H1 (cell line): ENCODE measurements at regions not wholly inside any gene's neighbourhood (a gene's known extent, or its start where the extent isn't known, plus 50 kb on each side); places are given as distances from the start of the nearest gene placed in this dataset.
"Not testable (repeated sequence)": the region's sequence is repeated elsewhere in the genome, so short reads cannot be mapped to it uniquely, and the experiment has no call there.

Experiments used
- EP300 ChIP-seq, 2 experiments: IDR thresholded peaks; 1 replicate in 1 of 2; 2 replicates in 1 of 2; pipeline ENCODE4 v1.6.1; 2011 to 2012; ENCODE audit warnings: low read depth in 2 of 2, low read length in 2 of 2, mild to moderate bottlenecking in 2 of 2, borderline replicate concordance in 1 of 2, inconsistent platforms in 1 of 2, moderate library complexity in 1 of 2
- EZH2 ChIP-seq: fragments of 200-600 bp; sonication (generic); IDR thresholded peaks from 2 replicates; pipeline ENCODE4 v1.7.1; 2012; ENCODE audit warnings: low read depth, mild to moderate bottlenecking, moderate library complexity, low read length, inconsistent platforms; ENCODE audit not compliant: severe bottlenecking
- JUN ChIP-seq: IDR thresholded peaks from 2 replicates; pipeline ENCODE4 v1.6.1; 2011; ENCODE audit warnings: low read depth, mild to moderate bottlenecking, improper control_type of control experiment, low read length
- PHF8 ChIP-seq: fragments of 200-600 bp; sonication (generic); conservative IDR thresholded peaks from 2 replicates; pipeline ENCODE4 v1.7.1; 2012; ENCODE audit warnings: low read depth, mild to moderate bottlenecking, inconsistent platforms, low read length, moderate library complexity
- POLR2A ChIP-seq, 2 experiments: IDR thresholded peaks; 1 replicate in 1 of 2; 2 replicates in 1 of 2; pipeline ENCODE4 v1.6.1; 2011; ENCODE audit warnings: low read depth in 2 of 2, low read length in 2 of 2, mild to moderate bottlenecking in 2 of 2; ENCODE audit errors: control extremely low read depth in 1 of 2
- RAD21 ChIP-seq, 2 experiments: IDR thresholded peaks in 1 of 2; conservative IDR thresholded peaks in 1 of 2; 2 replicates each; pipeline ENCODE4 v1.6.1; 2011; ENCODE audit warnings: low read depth in 2 of 2, low read length in 2 of 2, improper control_type of control experiment in 1 of 2, inconsistent platforms in 1 of 2, mild to moderate bottlenecking in 1 of 2, moderate library complexity in 1 of 2
- RXRA ChIP-seq: IDR thresholded peaks from 2 replicates; pipeline ENCODE4 v1.6.1; 2011; ENCODE audit warnings: low read depth, mild to moderate bottlenecking, low read length, moderate library complexity; ENCODE audit not compliant: insufficient read depth
- SIN3A ChIP-seq, 2 experiments: IDR thresholded peaks in 1 of 2; conservative IDR thresholded peaks in 1 of 2; 2 replicates each; pipeline ENCODE4 v1.6.1; 2011 to 2012; ENCODE audit warnings: low read length in 2 of 2, improper control_type of control experiment in 1 of 2, low read depth in 1 of 2, mild to moderate bottlenecking in 1 of 2
- SP1 ChIP-seq: IDR thresholded peaks from 2 replicates; pipeline ENCODE4 v1.6.1; 2011; ENCODE audit warnings: low read depth, low read length
- SUZ12 ChIP-seq: fragments of 200-600 bp; sonication (generic); IDR thresholded peaks from 2 replicates; pipeline ENCODE4 v1.6.1; 2012; ENCODE audit warnings: mild to moderate bottlenecking, inconsistent platforms, low read length, moderate library complexity, mixed read lengths
- TF ChIP-seq, protein P1 (sequence below): IDR thresholded peaks from 2 replicates; pipeline ENCODE4 v1.6.1; 2012; ENCODE audit warnings: inconsistent platforms
- TF ChIP-seq, protein P2 (sequence below), 3 experiments: IDR thresholded peaks; 1 replicate in 2 of 3; 2 replicates in 1 of 3; pipeline versions ENCODE4 v1.5.1 to v1.6.1; 2011; ENCODE audit warnings: low read length in 3 of 3, mild to moderate bottlenecking in 3 of 3, inconsistent platforms in 2 of 3, low read depth in 1 of 3, moderate library complexity in 1 of 3; ENCODE audit not compliant: insufficient read depth in 1 of 3; ENCODE audit errors: control extremely low read depth in 1 of 3

DNA sequence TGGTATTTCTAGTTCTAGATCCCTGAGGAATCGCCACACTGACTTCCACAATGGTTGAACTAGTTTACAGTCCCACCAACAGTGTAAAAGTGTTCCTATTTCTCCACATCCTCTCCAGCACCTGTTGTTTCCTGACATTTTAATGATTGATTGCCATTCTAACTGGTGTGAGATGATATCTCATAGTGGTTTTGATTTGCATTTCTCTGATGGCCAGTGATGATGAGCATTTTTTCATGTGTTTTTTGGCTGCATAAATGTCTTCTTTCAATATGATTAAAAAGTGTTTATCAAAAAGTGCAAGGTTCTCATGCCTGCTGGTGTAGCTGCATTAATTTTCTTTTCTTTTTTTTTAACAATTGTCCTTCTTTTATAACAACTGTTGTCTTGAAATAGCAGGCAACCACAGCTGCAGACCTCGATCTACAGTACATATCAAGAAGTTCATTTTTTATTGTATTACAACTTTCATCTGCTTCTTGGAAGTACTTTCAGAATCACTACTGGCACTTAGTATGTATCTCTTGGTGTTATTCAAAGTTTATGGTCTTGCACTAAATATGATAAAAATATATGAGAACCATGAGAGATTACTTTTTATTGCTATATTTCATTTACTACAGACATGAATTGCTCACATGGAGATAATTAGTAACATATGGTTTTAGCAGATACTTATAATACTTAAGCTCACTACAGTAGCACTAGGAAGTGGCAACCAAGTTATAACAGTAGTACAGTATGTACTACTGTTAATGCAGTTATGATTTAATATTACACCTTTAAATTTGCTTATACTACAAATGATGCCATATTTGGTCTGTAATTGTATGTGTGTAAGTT, 358.0 kb downstream of the ETV1 start:
- TF ChIP-seq RXRA; POLR2A (IDR thresholded peaks at IDR 0.05; ENCODE audit: control extremely low read depth in 1 of 2, low read depth in 2 of 2, low read length in 2 of 2); JUN; RAD21 (IDR thresholded peaks at IDR 0.05 in 1 of 2, conservative IDR thresholded peaks at IDR 0.05 in 1 of 2; ENCODE audit: low read depth in 2 of 2, low read length in 2 of 2); SUZ12; EZH2; PHF8; SP1; SIN3A (conservative IDR thresholded peaks at IDR 0.05 in 1 of 2, IDR thresholded peaks at IDR 0.05 in 1 of 2; ENCODE audit: low read depth in 1 of 2, low read length in 2 of 2); EP300 (IDR thresholded peaks at IDR 0.05; ENCODE audit: borderline replicate concordance in 1 of 2, low read depth in 2 of 2, low read length in 2 of 2): not testable (repeated sequence)
- TF ChIP-seq, protein P1, sequence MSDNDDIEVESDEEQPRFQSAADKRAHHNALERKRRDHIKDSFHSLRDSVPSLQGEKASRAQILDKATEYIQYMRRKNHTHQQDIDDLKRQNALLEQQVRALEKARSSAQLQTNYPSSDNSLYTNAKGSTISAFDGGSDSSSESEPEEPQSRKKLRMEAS: not testable (repeated sequence)
- TF ChIP-seq, protein P2, sequence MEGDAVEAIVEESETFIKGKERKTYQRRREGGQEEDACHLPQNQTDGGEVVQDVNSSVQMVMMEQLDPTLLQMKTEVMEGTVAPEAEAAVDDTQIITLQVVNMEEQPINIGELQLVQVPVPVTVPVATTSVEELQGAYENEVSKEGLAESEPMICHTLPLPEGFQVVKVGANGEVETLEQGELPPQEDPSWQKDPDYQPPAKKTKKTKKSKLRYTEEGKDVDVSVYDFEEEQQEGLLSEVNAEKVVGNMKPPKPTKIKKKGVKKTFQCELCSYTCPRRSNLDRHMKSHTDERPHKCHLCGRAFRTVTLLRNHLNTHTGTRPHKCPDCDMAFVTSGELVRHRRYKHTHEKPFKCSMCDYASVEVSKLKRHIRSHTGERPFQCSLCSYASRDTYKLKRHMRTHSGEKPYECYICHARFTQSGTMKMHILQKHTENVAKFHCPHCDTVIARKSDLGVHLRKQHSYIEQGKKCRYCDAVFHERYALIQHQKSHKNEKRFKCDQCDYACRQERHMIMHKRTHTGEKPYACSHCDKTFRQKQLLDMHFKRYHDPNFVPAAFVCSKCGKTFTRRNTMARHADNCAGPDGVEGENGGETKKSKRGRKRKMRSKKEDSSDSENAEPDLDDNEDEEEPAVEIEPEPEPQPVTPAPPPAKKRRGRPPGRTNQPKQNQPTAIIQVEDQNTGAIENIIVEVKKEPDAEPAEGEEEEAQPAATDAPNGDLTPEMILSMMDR (IDR thresholded peaks at IDR 0.05; ENCODE audit: control extremely low read depth in 1 of 3, insufficient read depth in 1 of 3, low read depth in 1 of 3, low read length in 3 of 3): not testable (repeated sequence)
